Neuronal stem cell (in vitro differentiated cells): ENCODE measurements at regions not wholly inside any gene's neighbourhood (a gene's known extent, or its start where the extent isn't known, plus 50 kb on each side); places are given as distances from the start of the nearest gene placed in this dataset.

Source experiments
- DNase-seq: peaks from one replicate; pipeline ENCODE4 v3.0.0-alpha.2; 2013; ENCODE audit warnings: low spot score
- H2AFZ ChIP-seq: one replicate; pipeline ENCODE4 v1.6.1; 2013; ENCODE audit warnings: mild to moderate bottlenecking, low read length, inconsistent platforms
- H2AK5ac ChIP-seq: 2 replicates; pipeline ENCODE4 v1.6.1; 2013; ENCODE audit warnings: low read depth, mild to moderate bottlenecking, inconsistent platforms, low read length, moderate library complexity, mixed read lengths
- H2BK120ac ChIP-seq: 2 replicates; pipeline ENCODE4 v1.6.1; 2013; ENCODE audit warnings: low read depth, mild to moderate bottlenecking, inconsistent platforms, low read length, moderate library complexity, mixed read lengths
- H2BK12ac ChIP-seq: one replicate; pipeline ENCODE4 v1.6.1; 2013; ENCODE audit warnings: low read length, inconsistent platforms
- H2BK15ac ChIP-seq: 2 replicates; pipeline ENCODE4 v1.6.1; 2013; ENCODE audit warnings: mild to moderate bottlenecking, low read length, inconsistent platforms, mixed read lengths
- H2BK5ac ChIP-seq: one replicate; pipeline ENCODE4 v1.6.1; 2013; ENCODE audit warnings: inconsistent platforms, mild to moderate bottlenecking, low read length, moderate library complexity
- H3K14ac ChIP-seq: one replicate; pipeline ENCODE4 v1.6.1; 2013; ENCODE audit warnings: low read length, inconsistent platforms
- H3K18ac ChIP-seq: 2 replicates; pipeline ENCODE4 v1.6.1; 2013; ENCODE audit warnings: low read length, inconsistent platforms
- H3K23ac ChIP-seq: 2 replicates; pipeline ENCODE4 v1.6.1; 2013; ENCODE audit warnings: low read depth, mild to moderate bottlenecking, mixed read lengths, low read length, inconsistent platforms; ENCODE audit not compliant: poor library complexity
- H3K27ac ChIP-seq: replicated peaks from 3 replicates; pipeline ENCODE4 v1.5.1; 2013; ENCODE audit warnings: low read length, inconsistent platforms
- H3K27me3 ChIP-seq, 3 experiments: 2 replicates each; pipeline ENCODE4 v1.6.1; 2013; ENCODE audit warnings: low read length in 3 of 3, mild to moderate bottlenecking in 2 of 3, inconsistent platforms in 1 of 3, low read depth in 1 of 3, mixed read lengths in 1 of 3, moderate library complexity in 1 of 3; ENCODE audit not compliant: control insufficient read depth in 3 of 3, insufficient read depth in 3 of 3
- H3K36me3 ChIP-seq, 2 donors: replicated peaks in 1 of 2; 2 replicates each; pipeline ENCODE4 v1.6.1; 2013; ENCODE audit warnings: low read length in 2 of 2; ENCODE audit not compliant: control insufficient read depth in 2 of 2, insufficient read depth in 2 of 2
- H3K4ac ChIP-seq: 2 replicates; pipeline ENCODE4 v1.6.1; 2013; ENCODE audit warnings: inconsistent platforms, mild to moderate bottlenecking, low read length, moderate library complexity
- H3K4me1 ChIP-seq, 2 donors: 1 replicate in 1 of 2; 2 replicates in 1 of 2; pipeline ENCODE4 v1.6.1; 2013; ENCODE audit warnings: low read length in 2 of 2, low read depth in 1 of 2; ENCODE audit not compliant: control insufficient read depth in 2 of 2, insufficient read depth in 1 of 2
- H3K4me2 ChIP-seq: one replicate; pipeline ENCODE4 v1.6.1; 2013; ENCODE audit warnings: mild to moderate bottlenecking, low read length, inconsistent platforms; ENCODE audit not compliant: insufficient read depth, poor library complexity, severe bottlenecking
- H3K4me3 ChIP-seq, 2 donors: 2 replicates each; pipeline ENCODE4 v1.5.1; 2013; ENCODE audit warnings: low read length in 2 of 2, mild to moderate bottlenecking in 2 of 2, inconsistent platforms in 1 of 2, moderate library complexity in 1 of 2
- H3K79me1 ChIP-seq: one replicate; pipeline ENCODE4 v1.6.1; 2013; ENCODE audit warnings: low read depth, mild to moderate bottlenecking, inconsistent platforms, low read length, moderate library complexity
- H3K9ac ChIP-seq: one replicate; pipeline ENCODE4 v1.6.1; 2013; ENCODE audit warnings: mild to moderate bottlenecking, low read depth, low read length, inconsistent platforms; ENCODE audit not compliant: poor library complexity
- H3K9me3 ChIP-seq, 2 donors: replicated peaks in 1 of 2; 2 replicates each; pipeline versions ENCODE3 to v1.6.1; 2013; ENCODE audit warnings: low read length in 2 of 2, mild to moderate bottlenecking in 2 of 2, inconsistent platforms in 1 of 2, low read depth in 1 of 2, mixed read lengths in 1 of 2, moderate library complexity in 1 of 2; ENCODE audit not compliant: control insufficient read depth in 2 of 2, insufficient read depth in 1 of 2
- H4K8ac ChIP-seq: one replicate; pipeline ENCODE4 v1.6.1; 2013; ENCODE audit warnings: low read depth, mild to moderate bottlenecking, inconsistent platforms, low read length, moderate library complexity
- H4K91ac ChIP-seq: one replicate; pipeline ENCODE4 v1.6.1; 2013; ENCODE audit warnings: low read length, low read depth, mild to moderate bottlenecking, inconsistent platforms; ENCODE audit not compliant: poor library complexity
- WGBS, 2 donors: extraction: QIAGEN DNeasy Blood & Tissue Kit; methylation state at CpG; one replicate each; pipeline ENCODE4 v1.1.7; 2013; ENCODE audit warnings: missing lambda C conversion rate in 2 of 2, mixed read lengths in 1 of 2; ENCODE audit not compliant: insufficient read length in 2 of 2, insufficient replicate concordance in 1 of 2; ENCODE audit errors: extremely low coverage in 2 of 2; 5-methylcytosine and 5-hydroxymethylcytosine counted together

DNA sequence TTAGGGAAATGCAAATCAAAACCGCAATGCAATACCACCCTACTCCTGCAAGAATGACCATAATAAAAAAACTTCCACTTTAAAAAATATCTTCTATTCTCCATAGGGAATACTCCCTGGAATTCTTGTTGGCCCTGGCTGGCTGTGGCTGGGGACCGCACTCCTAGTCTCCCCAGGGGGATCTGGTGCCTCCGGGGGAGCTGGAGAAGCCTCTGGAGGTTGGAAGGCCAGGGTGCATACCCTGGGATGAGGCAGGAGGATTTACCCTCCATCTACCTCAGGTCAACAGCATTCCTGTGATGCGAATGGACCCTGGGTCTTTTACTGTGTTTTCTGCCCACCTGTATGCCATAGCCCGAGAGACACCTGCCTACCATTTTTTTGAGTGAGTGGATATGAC lies 120.0 kb upstream of the ZNF536 start:
- Histone ChIP-seq H2BK120ac (no peak overlapping the region), H2AFZ (no peak overlapping the region), H2BK15ac (no peak overlapping the region), H3K18ac (no peak overlapping the region), H3K36me3 (no peaks in the 10 kb centered on the region), H3K14ac (no peak overlapping the region), H2BK5ac (no peak overlapping the region), H3K27ac (no peak overlapping the region), H2BK12ac (no peak overlapping the region), H3K9me3 (no peaks in the 10 kb centered on the region), H3K4me3 (no peak overlapping the region), H4K8ac (no peak overlapping the region), H3K27me3 (no peaks in the 10 kb centered on the region), H2AK5ac (no peak overlapping the region), H3K4me1 (peaks cover 4 to 12% of the 10 kb centered on the region in 2 donors), H3K9ac (no peak overlapping the region), H3K23ac (no peak overlapping the region), H3K79me1 (no peaks in the 10 kb centered on the region), H4K91ac (no peak overlapping the region), H3K4me2 (no peak overlapping the region), H3K4ac (no peak overlapping the region)
- 100% methylated on average over 1 of the region's 5 CpGs; no CpG with 5 or more reads in 1 of the 2 donors for WGBS, 2 donors
- no peak for DNase-seq

DNA sequence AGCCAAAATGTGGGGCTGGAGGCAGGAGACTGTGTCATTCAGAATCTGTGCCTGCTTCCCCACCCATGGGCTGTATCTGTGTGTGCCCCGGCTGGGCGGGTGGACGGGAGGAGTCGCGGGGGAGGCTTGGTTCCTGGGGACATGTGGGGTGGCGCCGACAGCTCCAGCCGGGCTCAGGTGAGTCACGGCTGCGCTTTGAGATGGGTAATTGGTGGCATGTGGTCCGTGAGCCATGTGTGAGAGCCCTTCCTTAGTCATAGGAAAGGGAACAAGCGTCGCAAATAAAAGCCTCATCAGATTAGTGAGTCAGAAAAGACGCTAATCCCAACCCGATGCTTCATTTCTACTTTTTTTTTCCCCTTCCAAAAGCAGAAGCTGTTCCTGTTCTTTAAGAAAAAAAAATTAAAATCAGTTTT lies 118.6 kb upstream of the ZNF536 start:
- Histone ChIP-seq H2BK12ac (no peak overlapping the region), H3K4me3 (no peak overlapping the region), H3K36me3 (no peaks in the 10 kb centered on the region), H3K14ac (no peak overlapping the region), H2BK5ac (no peak overlapping the region), H4K8ac (no peak overlapping the region), H3K4me1 (peaks cover 4 to 12% of the 10 kb centered on the region in 2 donors), H2BK15ac (no peak overlapping the region), H3K9me3 (no peaks in the 10 kb centered on the region), H3K4ac (no peak overlapping the region), H3K4me2 (no peak overlapping the region), H2AK5ac (no peak overlapping the region), H2BK120ac (no peak overlapping the region), H3K18ac (peak overlapping the region; percentile 68), H3K27me3 (no peaks in the 10 kb centered on the region), H3K9ac (no peak overlapping the region), H3K23ac (no peak overlapping the region), H2AFZ (no peak overlapping the region), H3K79me1 (no peaks in the 10 kb centered on the region), H4K91ac (no peak overlapping the region), H3K27ac (no peak overlapping the region)
- WGBS, 2 donors, result no CpG with 5 or more reads among the region's 15 CpGs
- DNase-seq, result no peak

DNA sequence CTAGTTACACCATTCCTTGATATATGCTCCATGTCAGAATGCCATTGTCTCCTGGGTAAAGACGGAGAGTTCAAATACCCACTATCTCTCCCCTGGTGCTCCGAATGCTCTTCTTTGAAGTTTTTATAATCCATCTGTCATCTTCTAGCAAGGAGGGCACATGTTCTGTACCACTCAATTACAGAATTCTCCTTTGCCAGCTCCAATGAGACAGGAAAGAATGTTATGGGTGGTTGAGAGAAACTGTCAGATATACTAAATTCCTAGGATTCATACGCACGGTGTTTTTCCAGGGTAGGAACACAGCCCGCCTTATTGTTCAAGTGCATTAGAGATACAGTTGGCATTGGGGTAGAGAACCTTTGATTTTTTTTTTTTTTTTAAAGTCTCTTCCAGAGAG lies 118.0 kb upstream of the ZNF536 start:
- no peak overlapping the region for H3K14ac ChIP-seq
- no peak overlapping the region for H2AFZ ChIP-seq
- H2AK5ac ChIP-seq, result no peak overlapping the region
- H3K4me3 ChIP-seq, result no peak overlapping the region
- no peaks in the 10 kb centered on the region for H3K9me3 ChIP-seq
- DNase-seq, result no peak
- peaks cover 4 to 12% of the 10 kb centered on the region in 2 donors for H3K4me1 ChIP-seq
- H3K9ac ChIP-seq, result no peak overlapping the region
- no CpG with 5 or more reads among the region's 5 CpGs for WGBS, 2 donors
- no peak overlapping the region for H3K27ac ChIP-seq
- no peak overlapping the region for H4K8ac ChIP-seq
- no peak overlapping the region for H3K18ac ChIP-seq
- H2BK15ac ChIP-seq, result no peak overlapping the region
- H3K4ac ChIP-seq, result no peak overlapping the region
- no peak overlapping the region for H2BK5ac ChIP-seq
- H3K27me3 ChIP-seq, result no peaks in the 10 kb centered on the region
- H3K4me2 ChIP-seq, result no peak overlapping the region
- H3K79me1 ChIP-seq, result no peaks in the 10 kb centered on the region
- H3K36me3 ChIP-seq, result no peaks in the 10 kb centered on the region
- H2BK120ac ChIP-seq, result no peak overlapping the region
- no peak overlapping the region for H3K23ac ChIP-seq
- H2BK12ac ChIP-seq, result no peak overlapping the region
- H4K91ac ChIP-seq, result no peak overlapping the region

DNA sequence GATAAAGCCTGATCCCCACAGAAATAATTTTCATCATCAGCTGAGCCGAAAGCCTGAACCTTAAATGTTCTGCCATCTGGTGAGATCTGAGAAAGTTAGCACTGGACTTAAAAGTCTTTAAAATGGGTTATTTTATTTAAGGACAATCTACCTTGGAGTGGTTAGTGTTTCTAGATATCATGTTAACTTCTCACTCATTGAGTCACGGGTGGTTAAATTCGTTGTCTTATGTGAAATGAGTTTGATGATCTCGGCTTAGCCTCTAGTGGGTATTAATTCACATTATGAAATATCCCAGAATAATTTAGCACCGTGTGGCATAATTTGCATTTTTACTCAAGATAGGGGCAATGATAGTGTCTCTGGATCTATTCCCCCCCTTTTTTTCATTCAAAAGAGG lies 117.4 kb upstream of the ZNF536 start:
- no peaks in the 10 kb centered on the region for H3K9me3 ChIP-seq
- H3K27me3 ChIP-seq, result no peaks in the 10 kb centered on the region
- no peak overlapping the region for H2AK5ac ChIP-seq

More for the DNA sequence above, 117.4 kb upstream of the ZNF536 start:
- Histone ChIP-seq H4K91ac (no peak overlapping the region), H2BK15ac (no peak overlapping the region), H2AFZ (no peak overlapping the region), H3K36me3 (no peaks in the 10 kb centered on the region), H3K79me1 (no peaks in the 10 kb centered on the region), H3K4me2 (no peak overlapping the region), H2BK5ac (no peak overlapping the region), H3K4ac (no peak overlapping the region), H3K23ac (no peak overlapping the region), H3K14ac (no peak overlapping the region), H4K8ac (no peak overlapping the region), H3K9ac (no peak overlapping the region), H3K4me3 (no peak overlapping the region), H3K18ac (no peak overlapping the region), H2BK12ac (no peak overlapping the region), H3K27ac (no peak overlapping the region), H2BK120ac (no peak overlapping the region), H3K4me1 (peaks cover 2 to 12% of the 10 kb centered on the region in 2 donors)
- WGBS, 2 donors, result no CpG with 5 or more reads among the region's 5 CpGs
- no peak for DNase-seq
